HCT116 (cell line): ENCODE measurements at regions not wholly inside any gene's neighbourhood (a gene's known extent, or its start where the extent isn't known, plus 50 kb on each side); places are given as distances from the start of the nearest gene placed in this dataset.

ENCODE experiments used
- ATAC-seq: fragments of 200-7000 bp; cut with Tn5 transposase; 2 replicates; pipeline ENCODE4 v1.9.1; 2020; ENCODE audit warnings: mild to moderate bottlenecking, moderate library complexity
- BruUV-seq: library from RNA; stranded (reverse); fragments of 400-500 nt; replicated peaks from 2 replicates; lab custom pipeline; 2021; lab: Mats Ljungman, UMichigan
- CTCF ChIA-PET: fragments of 300-600 bp; sonication (Branson Sonifier 250); formaldehyde crosslinking; loops from one replicate; lab custom pipeline; 2021; ENCODE audit warnings: antibody characterized with exemption; lab: Charles Lee
- POLR2A ChIA-PET: fragments of 300-600, 350-600 bp; sonication (Branson Sonifier 250); formaldehyde crosslinking; loops from one replicate; lab custom pipeline; 2021; ENCODE audit warnings: antibody characterized with exemption; lab: Charles Lee
- RAD21 ChIA-PET, 2 experiments: fragments of 300-600 bp; sonication (Branson Sonifier 250); formaldehyde crosslinking; loops; one replicate each; lab custom pipeline; 2023; ENCODE audit warnings: low total read pairs in 2 of 2; ENCODE audit not compliant: uncharacterized antibody in 2 of 2, unreplicated experiment in 2 of 2, low non-redundant PET in 1 of 2; lab: Charles Lee
- DNase-seq: peaks from one replicate; pipeline ENCODE4 v3.0.0-alpha.2; 2010; ENCODE audit warnings: low read depth, low spot score
- H2AFZ ChIP-seq: fragments of 200-600 bp; shearing (Covaris generic), sonication (generic); 2 replicates; pipeline ENCODE4 v1.6.1; 2017; ENCODE audit warnings: low read depth, mixed run types, mixed read lengths, antibody characterized with exemption, low read length; ENCODE audit not compliant: poor library complexity, severe bottlenecking
- H3K27ac ChIP-seq: 2 replicates; pipeline ENCODE4 v1.5.1; 2012; ENCODE audit warnings: low read depth, low read length
- H3K27me3 ChIP-seq: fragments of 200-600 bp; sonication (generic); 2 replicates; pipeline ENCODE4 v1.6.1; 2016; ENCODE audit warnings: mixed run types, low read length, mixed read lengths; ENCODE audit not compliant: insufficient read depth
- H3K36me3 ChIP-seq, 2 experiments: fragments of 200-500 bp in 1 of 2; fragments of 200-600 bp in 1 of 2; sonication (Bioruptor generic) in 1 of 2; sonication (generic) in 1 of 2; 2 replicates each; pipeline versions ENCODE4 v1.5.1 to v1.6.1; 2014 to 2016; ENCODE audit warnings: low read length in 2 of 2, inconsistent platforms in 1 of 2, mixed read lengths in 1 of 2, mixed run types in 1 of 2; ENCODE audit not compliant: insufficient read depth in 2 of 2, control insufficient read depth in 1 of 2
- H3K4me1 ChIP-seq, 2 experiments: fragments of 200-600 bp in 1 of 2; sonication (generic) in 1 of 2; 2 replicates each; pipeline versions ENCODE4 v1.5.1 to v1.6.1; 2012 to 2017; ENCODE audit warnings: low read length in 2 of 2, inconsistent platforms in 1 of 2, mild to moderate bottlenecking in 1 of 2, mixed read lengths in 1 of 2, mixed run types in 1 of 2, moderate library complexity in 1 of 2; ENCODE audit not compliant: insufficient read depth in 2 of 2, control insufficient read depth in 1 of 2
- H3K4me2 ChIP-seq: fragments of 200-600 bp; sonication (generic); 2 replicates; pipeline ENCODE4 v1.6.1; 2017; ENCODE audit warnings: mixed run types, low read length, mixed read lengths
- H3K4me3 ChIP-seq, 2 experiments: fragments of 200-600 bp in 1 of 2; sonication (generic) in 1 of 2; replicated peaks in 1 of 2; 2 replicates each; pipeline ENCODE4 v1.5.1; 2011 to 2016; ENCODE audit warnings: low read length in 2 of 2, control low read depth in 1 of 2, low read depth in 1 of 2, mild to moderate bottlenecking in 1 of 2, mixed read lengths in 1 of 2, mixed run types in 1 of 2
- H3K79me2 ChIP-seq: fragments of 200-600 bp; sonication (generic); 2 replicates; pipeline ENCODE4 v1.6.1; 2017; ENCODE audit warnings: mild to moderate bottlenecking, mixed run types, low read length, moderate library complexity, mixed read lengths; ENCODE audit not compliant: insufficient read depth
- H3K9ac ChIP-seq: fragments of 200-600 bp; sonication (generic); 2 replicates; pipeline ENCODE4 v1.6.1; 2016; ENCODE audit warnings: low read length, mixed read lengths
- H3K9me2 ChIP-seq: fragments of 200-600 bp; sonication (generic), shearing (Covaris generic); 2 replicates; pipeline ENCODE4 v1.6.1; 2017; ENCODE audit warnings: mixed run types, mild to moderate bottlenecking, moderate library complexity; ENCODE audit not compliant: insufficient read depth
- H3K9me3 ChIP-seq, 2 experiments: fragments of 200-500 bp in 1 of 2; fragments of 200-600 bp in 1 of 2; sonication (Bioruptor generic) in 1 of 2; sonication (generic) in 1 of 2; 2 replicates each; pipeline ENCODE4 v1.6.1; 2014 to 2017; ENCODE audit warnings: low read length in 2 of 2, mixed read lengths in 2 of 2, inconsistent platforms in 1 of 2, low read depth in 1 of 2, mild to moderate bottlenecking in 1 of 2, mixed run types in 1 of 2, moderate library complexity in 1 of 2; ENCODE audit not compliant: control insufficient read depth in 1 of 2, insufficient read depth in 1 of 2
- H4K20me1 ChIP-seq: fragments of 200-600 bp; sonication (generic), shearing (Covaris generic); 2 replicates; pipeline ENCODE4 v1.6.1; 2017; ENCODE audit warnings: mixed run types, mild to moderate bottlenecking, moderate library complexity; ENCODE audit not compliant: insufficient read depth
- CEBPB ChIP-seq: IDR thresholded peaks from 2 replicates; pipeline ENCODE4 v1.6.1; 2012; ENCODE audit warnings: low read depth
- EGR1 ChIP-seq: IDR thresholded peaks from 2 replicates; pipeline ENCODE4 v1.6.1; 2012; ENCODE audit warnings: low read depth
- ELF1 ChIP-seq: IDR thresholded peaks from 2 replicates; pipeline ENCODE4 v1.6.1; 2012; ENCODE audit warnings: low read depth, borderline replicate concordance
- EZH2 ChIP-seq: fragments of 200-600 bp; sonication (generic); IDR thresholded peaks from 2 replicates; pipeline ENCODE4 v1.6.1; 2017; ENCODE audit warnings: antibody characterized with exemption, mixed run types
- FOSL1 ChIP-seq: IDR thresholded peaks from 2 replicates; pipeline ENCODE4 v1.6.1; 2012; ENCODE audit warnings: low read depth
- JUND ChIP-seq: IDR thresholded peaks from 2 replicates; pipeline ENCODE4 v1.6.1; 2012
- POLR2A ChIP-seq: IDR thresholded peaks from 2 replicates; pipeline ENCODE4 v1.7.0; 2011; ENCODE audit warnings: borderline replicate concordance; ENCODE audit not compliant: insufficient read depth, insufficient read length; ENCODE audit errors: extremely low read depth
- RAD21 ChIP-seq: IDR thresholded peaks from 2 replicates; pipeline ENCODE4 v1.6.1; 2012; ENCODE audit warnings: low read depth, mild to moderate bottlenecking
- SIN3A ChIP-seq: IDR thresholded peaks from 2 replicates; pipeline ENCODE4 v1.6.1; 2012; ENCODE audit warnings: low read depth
- SP1 ChIP-seq: IDR thresholded peaks from 2 replicates; pipeline ENCODE4 v1.6.1; 2012; ENCODE audit warnings: low read depth
- SRF ChIP-seq: IDR thresholded peaks from 2 replicates; pipeline ENCODE4 v1.6.1; 2012; ENCODE audit warnings: low read depth
- YY1 ChIP-seq: IDR thresholded peaks from 2 replicates; pipeline ENCODE4 v1.6.1; 2011; ENCODE audit warnings: low read length, low read depth, moderate library complexity, mild to moderate bottlenecking; ENCODE audit not compliant: insufficient replicate concordance; ENCODE audit errors: extremely low read depth
- ZNF274 ChIP-seq: fragments of 200-500 bp; sonication (Bioruptor generic); IDR thresholded peaks from 2 replicates; pipeline ENCODE4 v1.6.1; 2014; ENCODE audit warnings: mild to moderate bottlenecking, low read depth, low read length, inconsistent platforms
- intact Hi-C: fragments of 100-400 bp; cut with micrococcal nuclease; formaldehyde crosslinking; loops from 2 replicates; pipeline ENCODE4 v1.10.0; 2022
- TF ChIP-seq, protein P1 (sequence below), 3 experiments: fragments of 200-600 bp in 1 of 3; sonication (generic) in 1 of 3; IDR thresholded peaks in 2 of 3; conservative IDR thresholded peaks in 1 of 3; 2 replicates each; pipeline ENCODE4 v1.5.1; 2012 to 2017; ENCODE audit warnings: low read depth in 2 of 3, low read length in 2 of 3, antibody characterized with exemption in 1 of 3, borderline replicate concordance in 1 of 3, control low read depth in 1 of 3, mild to moderate bottlenecking in 1 of 3, mixed read lengths in 1 of 3, mixed run types in 1 of 3, moderate library complexity in 1 of 3; ENCODE audit not compliant: insufficient read depth in 1 of 3
- TF ChIP-seq, protein P2 (sequence below): IDR thresholded peaks from 2 replicates; pipeline ENCODE4 v1.6.1; 2012; ENCODE audit warnings: low read depth
- TF ChIP-seq, protein P3 (sequence below): IDR thresholded peaks from 2 replicates; pipeline ENCODE4 v1.6.1; 2012

DNA sequence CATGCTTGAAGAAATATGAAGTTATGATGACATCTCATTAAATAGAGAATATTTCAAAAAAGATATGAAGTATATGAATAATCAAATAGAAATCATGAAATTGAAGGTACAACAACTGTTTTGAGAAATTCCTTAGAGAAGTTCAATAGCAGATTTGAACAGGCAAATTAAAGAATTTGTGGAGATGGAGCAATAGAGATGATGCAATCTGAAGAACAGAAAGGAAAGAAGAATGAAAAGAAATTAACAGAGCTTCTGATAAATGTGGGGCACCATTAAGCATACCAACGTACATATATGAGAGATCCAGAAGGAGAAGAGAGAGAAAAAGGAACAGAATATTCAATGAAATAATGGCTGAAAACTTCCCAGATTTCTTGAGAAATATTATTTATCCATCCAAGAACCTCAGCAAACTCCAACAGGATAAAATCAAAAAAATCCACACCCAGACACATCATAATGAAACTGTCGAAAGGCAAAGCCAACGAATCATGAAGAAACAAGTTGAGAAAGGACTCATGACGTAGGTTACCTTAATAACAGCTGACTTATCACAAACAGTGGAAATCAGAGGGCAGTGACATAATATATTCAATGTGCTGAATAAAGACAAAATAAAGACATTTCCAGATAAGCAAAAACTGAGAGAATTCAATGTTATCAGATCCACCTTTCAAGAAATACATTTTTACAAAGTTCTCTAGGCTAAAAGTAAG lies 297.2 kb upstream of the TARS1 start:
- Histone ChIP-seq H4K20me1 (no peaks in the 10 kb centered on the region), H3K36me3 (no peaks in the 10 kb centered on the region), H3K27ac (no peak overlapping the region), H3K4me3 (no peak overlapping the region), H3K9me3 (no peaks in the 10 kb centered on the region), H3K9me2 (no peaks in the 10 kb centered on the region), H3K9ac (no peak overlapping the region), H3K79me2 (no peaks in the 10 kb centered on the region), H3K4me1 (no peaks in the 10 kb centered on the region), H3K4me2 (no peak overlapping the region), H2AFZ (no peak overlapping the region), H3K27me3 (no peaks in the 10 kb centered on the region)
- ATAC-seq (no peak), DNase-seq (no peak)
- ChIA-PET POLR2A (no interaction called here), RAD21 (no interaction called here), CTCF (no interaction called here)
- BruUV-seq = no TSS peak
- intact Hi-C loops = no loop called here
- no peak for TF ChIP-seq SRF
- no peak for TF ChIP-seq ZNF274
- TF ChIP-seq, protein P1, sequence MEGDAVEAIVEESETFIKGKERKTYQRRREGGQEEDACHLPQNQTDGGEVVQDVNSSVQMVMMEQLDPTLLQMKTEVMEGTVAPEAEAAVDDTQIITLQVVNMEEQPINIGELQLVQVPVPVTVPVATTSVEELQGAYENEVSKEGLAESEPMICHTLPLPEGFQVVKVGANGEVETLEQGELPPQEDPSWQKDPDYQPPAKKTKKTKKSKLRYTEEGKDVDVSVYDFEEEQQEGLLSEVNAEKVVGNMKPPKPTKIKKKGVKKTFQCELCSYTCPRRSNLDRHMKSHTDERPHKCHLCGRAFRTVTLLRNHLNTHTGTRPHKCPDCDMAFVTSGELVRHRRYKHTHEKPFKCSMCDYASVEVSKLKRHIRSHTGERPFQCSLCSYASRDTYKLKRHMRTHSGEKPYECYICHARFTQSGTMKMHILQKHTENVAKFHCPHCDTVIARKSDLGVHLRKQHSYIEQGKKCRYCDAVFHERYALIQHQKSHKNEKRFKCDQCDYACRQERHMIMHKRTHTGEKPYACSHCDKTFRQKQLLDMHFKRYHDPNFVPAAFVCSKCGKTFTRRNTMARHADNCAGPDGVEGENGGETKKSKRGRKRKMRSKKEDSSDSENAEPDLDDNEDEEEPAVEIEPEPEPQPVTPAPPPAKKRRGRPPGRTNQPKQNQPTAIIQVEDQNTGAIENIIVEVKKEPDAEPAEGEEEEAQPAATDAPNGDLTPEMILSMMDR (IDR thresholded peaks at IDR 0.05 in 2 of 3, conservative IDR thresholded peaks at IDR 0.05 in 1 of 3; ENCODE audit: borderline replicate concordance in 1 of 3, insufficient read depth in 1 of 3, low read depth in 2 of 3, low read length in 2 of 3) = no peak
- no peak for TF ChIP-seq POLR2A
- no peak for TF ChIP-seq FOSL1
- no peak for TF ChIP-seq CEBPB
- no peak for TF ChIP-seq SP1
- TF ChIP-seq EGR1 = no peak

DNA sequence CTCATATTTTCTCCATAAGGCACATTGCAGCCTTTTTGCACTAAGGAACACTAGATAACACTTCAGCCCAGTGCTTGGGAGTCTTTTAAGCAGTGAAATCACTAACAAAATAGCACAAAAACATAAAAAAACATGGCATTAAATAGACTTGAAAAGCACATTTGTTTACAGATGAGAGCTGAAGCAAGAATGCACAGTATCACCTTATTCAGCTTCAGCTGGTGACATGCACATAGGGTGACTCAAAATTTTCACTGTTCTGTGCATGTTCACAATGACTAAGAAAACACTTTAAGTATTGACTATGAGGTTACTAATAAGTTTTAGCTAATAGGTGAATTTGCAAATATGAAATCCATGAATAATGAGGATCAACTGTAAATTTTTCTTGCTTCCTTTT lies 293.9 kb upstream of the TARS1 start:
- no peak for ATAC-seq

More for the DNA sequence above, 293.9 kb upstream of the TARS1 start:
- ChIA-PET POLR2A (no interaction called here), RAD21 (no interaction called here)
- no peaks in the 10 kb centered on the region for H3K9me2 ChIP-seq
- H3K36me3 ChIP-seq = no peaks in the 10 kb centered on the region
- BruUV-seq = no TSS peak
- TF ChIP-seq, protein P2, sequence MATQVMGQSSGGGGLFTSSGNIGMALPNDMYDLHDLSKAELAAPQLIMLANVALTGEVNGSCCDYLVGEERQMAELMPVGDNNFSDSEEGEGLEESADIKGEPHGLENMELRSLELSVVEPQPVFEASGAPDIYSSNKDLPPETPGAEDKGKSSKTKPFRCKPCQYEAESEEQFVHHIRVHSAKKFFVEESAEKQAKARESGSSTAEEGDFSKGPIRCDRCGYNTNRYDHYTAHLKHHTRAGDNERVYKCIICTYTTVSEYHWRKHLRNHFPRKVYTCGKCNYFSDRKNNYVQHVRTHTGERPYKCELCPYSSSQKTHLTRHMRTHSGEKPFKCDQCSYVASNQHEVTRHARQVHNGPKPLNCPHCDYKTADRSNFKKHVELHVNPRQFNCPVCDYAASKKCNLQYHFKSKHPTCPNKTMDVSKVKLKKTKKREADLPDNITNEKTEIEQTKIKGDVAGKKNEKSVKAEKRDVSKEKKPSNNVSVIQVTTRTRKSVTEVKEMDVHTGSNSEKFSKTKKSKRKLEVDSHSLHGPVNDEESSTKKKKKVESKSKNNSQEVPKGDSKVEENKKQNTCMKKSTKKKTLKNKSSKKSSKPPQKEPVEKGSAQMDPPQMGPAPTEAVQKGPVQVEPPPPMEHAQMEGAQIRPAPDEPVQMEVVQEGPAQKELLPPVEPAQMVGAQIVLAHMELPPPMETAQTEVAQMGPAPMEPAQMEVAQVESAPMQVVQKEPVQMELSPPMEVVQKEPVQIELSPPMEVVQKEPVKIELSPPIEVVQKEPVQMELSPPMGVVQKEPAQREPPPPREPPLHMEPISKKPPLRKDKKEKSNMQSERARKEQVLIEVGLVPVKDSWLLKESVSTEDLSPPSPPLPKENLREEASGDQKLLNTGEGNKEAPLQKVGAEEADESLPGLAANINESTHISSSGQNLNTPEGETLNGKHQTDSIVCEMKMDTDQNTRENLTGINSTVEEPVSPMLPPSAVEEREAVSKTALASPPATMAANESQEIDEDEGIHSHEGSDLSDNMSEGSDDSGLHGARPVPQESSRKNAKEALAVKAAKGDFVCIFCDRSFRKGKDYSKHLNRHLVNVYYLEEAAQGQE = no peak
- TF ChIP-seq, protein P3, sequence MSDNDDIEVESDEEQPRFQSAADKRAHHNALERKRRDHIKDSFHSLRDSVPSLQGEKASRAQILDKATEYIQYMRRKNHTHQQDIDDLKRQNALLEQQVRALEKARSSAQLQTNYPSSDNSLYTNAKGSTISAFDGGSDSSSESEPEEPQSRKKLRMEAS = no peak
- TF ChIP-seq ZNF274 (no peak), SIN3A (no peak), CEBPB (no peak), EGR1 (no peak), SP1 (no peak), RAD21 (no peak), EZH2 (no peak), YY1 (no peak), ELF1 (no peak), JUND (no peak), SRF (no peak)
- TF ChIP-seq, all 23 proteins: peak for 0
- Histone ChIP-seq H3K4me1 (no peaks in the 10 kb centered on the region), H3K9me3 (no peaks in the 10 kb centered on the region), H3K79me2 (no peaks in the 10 kb centered on the region), H3K27ac (no peak overlapping the region), H3K4me2 (no peak overlapping the region), H3K9ac (no peak overlapping the region), H2AFZ (no peak overlapping the region), H3K27me3 (no peaks in the 10 kb centered on the region), H3K4me3 (no peak overlapping the region), H4K20me1 (no peaks in the 10 kb centered on the region)
- intact Hi-C loops = no loop called here
- CTCF ChIA-PET = no interaction called here
- DNase-seq = no peak
